Activated CD4-positive, alpha-beta memory T cell treated with anti-CD3 and anti-CD28 coated beads, Interleukin-2, amount 10 ng/mL, durations not matched to agents 7 days and 5 days (primary cell): ENCODE measurements at regions not wholly inside any gene's neighbourhood (a gene's known extent, or its start where the extent isn't known, plus 50 kb on each side); places are given as distances from the start of the nearest gene placed in this dataset.

Source experiments
- CTCF ChIA-PET: fragments of 350-600 bp; sonication (Branson Sonifier 250); formaldehyde crosslinking; loops from one replicate; lab custom pipeline; 2021; ENCODE audit warnings: antibody characterized with exemption, inconsistent platforms; lab: Charles Lee
- POLR2A ChIA-PET: fragments of 350-600 bp; sonication (Branson Sonifier 250); formaldehyde crosslinking; loops from one replicate; lab custom pipeline; 2021; ENCODE audit warnings: antibody characterized with exemption; lab: Charles Lee
- DNase-seq: peaks from one replicate; pipeline ENCODE4 v3.0.0-alpha.2; 2020
- H3K27ac Mint-ChIP-seq: one replicate; pipeline ENCODE4 v1.8.0; 2021; ENCODE audit warnings: mild to moderate bottlenecking, mixed read lengths
- H3K27me3 Mint-ChIP-seq: one replicate; pipeline ENCODE4 v1.8.0; 2021; ENCODE audit warnings: mixed read lengths
- H3K36me3 Mint-ChIP-seq: one replicate; pipeline ENCODE4 v1.8.0; 2021; ENCODE audit warnings: low read depth, mixed read lengths
- H3K4me1 Mint-ChIP-seq: one replicate; pipeline ENCODE4 v1.8.0; 2021; ENCODE audit warnings: mixed read lengths
- H3K4me3 Mint-ChIP-seq: one replicate; pipeline ENCODE4 v1.8.0; 2021; ENCODE audit warnings: mild to moderate bottlenecking, mixed read lengths
- H3K9me3 Mint-ChIP-seq: one replicate; pipeline ENCODE4 v1.8.0; 2021; ENCODE audit warnings: mixed read lengths

DNA sequence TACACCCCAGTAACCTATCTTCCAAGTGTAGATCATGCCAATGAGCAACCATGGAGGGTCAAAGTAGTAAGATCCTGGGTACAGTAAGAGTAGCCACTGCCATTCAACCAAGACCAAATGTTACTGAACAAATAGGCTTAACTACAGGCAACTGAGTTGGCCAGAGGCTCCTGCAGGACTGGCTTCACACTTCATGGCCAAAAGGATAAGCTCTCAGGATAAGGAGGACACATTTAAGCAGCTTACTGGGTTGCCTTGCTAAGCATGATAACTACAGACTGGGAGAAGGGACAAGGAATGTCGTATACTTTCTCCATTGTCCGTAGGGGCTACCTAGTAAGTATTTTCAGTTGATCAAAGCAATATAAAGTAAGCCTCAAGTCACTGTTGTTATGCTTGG is 174.7 kb downstream of the INO80D start:
- POLR2A ChIA-PET, result no interaction called here
- no peaks in the 10 kb centered on the region for H3K9me3 Mint-ChIP-seq
- H3K27ac Mint-ChIP-seq, result no peak overlapping the region
- H3K4me1 Mint-ChIP-seq, result no peaks in the 10 kb centered on the region
- H3K27me3 Mint-ChIP-seq, result peaks cover 20% of the 10 kb centered on the region
- H3K4me3 Mint-ChIP-seq, result no peak overlapping the region
- H3K36me3 Mint-ChIP-seq, result no peaks in the 10 kb centered on the region
- CTCF ChIA-PET, result no interaction called here
- DNase-seq, result no peak

DNA sequence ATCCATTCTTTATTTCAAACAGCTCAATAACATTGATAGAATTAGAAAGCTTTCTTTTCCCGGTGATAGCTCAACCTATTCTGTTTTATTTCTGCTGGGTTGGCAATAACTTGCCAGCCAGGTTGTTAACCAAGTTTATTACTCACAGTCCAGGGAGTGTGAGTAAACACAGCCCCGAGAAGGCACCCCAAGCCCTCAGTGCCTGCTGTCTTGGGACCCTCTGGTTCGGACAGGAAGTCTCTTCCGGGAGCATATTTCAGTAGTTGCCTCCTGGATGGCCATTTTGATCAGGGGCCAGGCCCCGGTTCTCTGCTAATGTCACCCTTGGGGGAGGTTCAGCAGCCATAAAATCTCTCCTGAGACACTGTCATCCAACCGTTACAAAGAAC is 176.8 kb downstream of the INO80D start:
- H3K4me3 Mint-ChIP-seq, result no peak overlapping the region
- DNase-seq, result no peak
- H3K4me1 Mint-ChIP-seq, result no peaks in the 10 kb centered on the region
- ChIA-PET CTCF (interaction anchor here (3.0 kb wide), 1 partner anchor 17 kb away, joined by 8 read pairs; no protein-coding TSS in a partner anchor), POLR2A (no interaction called here)
- no peaks in the 10 kb centered on the region for H3K9me3 Mint-ChIP-seq
- no peak overlapping the region for H3K27ac Mint-ChIP-seq
- no peaks in the 10 kb centered on the region for H3K36me3 Mint-ChIP-seq
- H3K27me3 Mint-ChIP-seq, result peaks cover 16% of the 10 kb centered on the region

DNA sequence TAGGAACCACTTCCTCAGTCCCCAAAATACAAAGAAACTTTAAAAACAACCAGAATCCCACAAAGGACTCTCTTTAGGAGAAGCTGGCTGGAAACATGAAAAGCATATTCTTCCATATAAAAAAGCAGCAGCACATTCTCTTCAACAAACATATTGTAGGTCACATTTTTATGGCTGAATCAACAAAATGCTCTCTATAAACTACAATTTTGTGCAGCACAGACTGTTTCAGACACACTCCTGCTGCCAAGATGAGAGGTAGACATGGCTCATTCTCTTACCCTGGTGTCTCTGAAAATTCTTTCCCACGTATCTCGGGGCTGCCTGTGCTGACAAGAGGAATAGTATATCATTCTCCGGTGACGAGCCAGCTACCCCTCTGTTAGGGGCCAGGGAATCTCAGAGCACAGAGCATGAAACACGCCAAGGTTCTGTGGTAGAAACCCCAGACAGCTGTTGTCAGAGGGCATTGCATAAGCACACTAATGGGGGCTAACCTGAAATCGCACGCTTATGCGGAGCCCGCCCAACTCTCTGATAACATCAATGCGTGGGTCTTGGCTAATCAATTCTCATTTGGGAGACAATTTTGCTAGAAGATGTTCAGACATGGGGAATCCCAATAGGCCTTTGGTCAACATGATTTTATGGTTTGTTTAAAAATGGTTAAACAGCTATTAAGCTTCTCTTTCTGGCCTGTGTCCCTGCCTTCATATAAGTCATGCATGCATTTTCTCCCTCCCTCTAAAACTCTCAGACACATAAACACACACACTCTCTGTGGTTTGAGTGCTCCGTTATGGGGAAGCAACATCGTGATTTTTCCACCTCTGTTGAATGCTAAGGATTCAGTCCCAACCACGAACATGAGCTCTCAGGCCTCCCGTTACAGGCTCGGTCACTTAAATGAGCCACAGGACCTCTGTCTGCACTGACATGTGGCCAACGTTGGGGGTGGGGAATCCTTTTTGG is 177.5 kb downstream of the INO80D start:
- DNase-seq, result no peak
- H3K27me3 Mint-ChIP-seq, result peaks cover 12% of the 10 kb centered on the region
- no peaks in the 10 kb centered on the region for H3K9me3 Mint-ChIP-seq
- POLR2A ChIA-PET, result no interaction called here
- H3K27ac Mint-ChIP-seq, result no peak overlapping the region
- CTCF ChIA-PET, result interaction anchor here (3.0 kb wide), 1 partner anchor 17 kb away, joined by 8 read pairs; no protein-coding TSS in a partner anchor
- no peaks in the 10 kb centered on the region for H3K4me1 Mint-ChIP-seq
- no peaks in the 10 kb centered on the region for H3K36me3 Mint-ChIP-seq
- H3K4me3 Mint-ChIP-seq, result no peak overlapping the region

DNA sequence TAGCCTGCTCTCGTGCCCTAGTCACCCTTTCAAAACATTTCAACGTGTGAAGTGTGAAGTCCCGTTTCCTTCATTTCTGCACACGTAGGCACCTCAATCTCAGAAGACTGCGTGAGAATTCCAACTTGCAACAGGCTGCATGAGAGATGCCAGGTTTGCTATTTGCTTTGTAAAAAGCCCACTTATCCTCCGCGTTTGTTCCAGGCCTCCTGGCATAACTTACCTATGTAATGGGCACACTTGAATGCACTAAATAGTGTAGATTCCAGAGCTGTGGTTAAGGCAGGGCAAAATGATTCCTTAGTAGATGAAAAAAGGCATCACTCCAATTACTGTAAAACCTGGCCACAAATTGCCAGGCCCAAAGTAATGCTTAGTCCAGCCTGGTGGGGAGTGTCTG is 179.6 kb downstream of the INO80D start:
- POLR2A ChIA-PET, result no interaction called here

DNA sequence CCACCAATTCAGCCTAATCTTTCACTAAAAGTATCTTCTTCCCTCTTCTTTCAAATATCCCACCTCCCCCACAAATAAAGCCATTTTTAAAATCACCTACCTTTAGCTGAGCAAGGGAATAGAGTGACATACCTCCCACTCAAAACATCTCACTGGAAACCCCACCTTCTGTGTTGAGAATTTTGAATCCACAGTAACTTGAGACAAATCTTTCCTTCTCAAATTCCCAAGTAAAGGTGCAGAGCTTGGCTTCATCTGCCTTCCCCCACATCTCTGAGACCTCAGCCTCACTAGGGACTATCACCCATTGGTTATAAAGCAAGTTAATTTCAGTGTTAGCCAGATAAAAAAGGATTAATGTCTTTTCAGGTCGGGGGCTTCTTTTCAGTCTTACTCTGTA is 180.4 kb downstream of the INO80D start:
- Mint-ChIP-seq H3K4me1 (no peaks in the 10 kb centered on the region), H3K4me3 (no peak overlapping the region), H3K27ac (no peak overlapping the region), H3K9me3 (no peaks in the 10 kb centered on the region), H3K27me3 (peaks cover 7% of the 10 kb centered on the region), H3K36me3 (no peaks in the 10 kb centered on the region)
- CTCF ChIA-PET, result no interaction called here
- no peak for DNase-seq
- POLR2A ChIA-PET, result interaction anchor here (1.1 kb wide), 1 partner anchor 24 kb away, joined by 3 read pairs; no protein-coding TSS in a partner anchor

More for the DNA sequence above, 179.6 kb downstream of the INO80D start:
- Mint-ChIP-seq H3K27me3 (peaks cover 8% of the 10 kb centered on the region), H3K4me3 (no peak overlapping the region), H3K9me3 (no peaks in the 10 kb centered on the region), H3K27ac (no peak overlapping the region), H3K4me1 (no peaks in the 10 kb centered on the region), H3K36me3 (no peaks in the 10 kb centered on the region)
- CTCF ChIA-PET, result no interaction called here
- DNase-seq, result no peak

DNA sequence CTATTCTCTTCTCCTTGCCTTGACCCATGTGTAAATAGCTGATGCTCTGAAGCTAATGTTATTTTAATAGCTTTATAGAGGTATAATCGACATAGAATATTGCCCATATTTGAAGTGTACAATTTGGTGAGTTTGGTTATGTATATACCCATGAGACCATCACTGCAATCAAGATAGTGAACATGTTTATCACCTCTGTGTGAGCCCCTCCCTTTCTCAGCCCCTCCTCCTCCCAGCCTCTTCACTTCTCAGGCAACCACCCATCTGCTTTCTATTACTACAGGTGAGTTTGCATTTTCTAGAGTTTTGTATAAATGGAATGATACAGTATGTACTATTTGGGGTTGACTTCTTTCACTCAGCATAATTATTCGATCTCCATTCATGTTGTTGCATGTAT is 181.1 kb downstream of the INO80D start:
- no peaks in the 10 kb centered on the region for H3K4me1 Mint-ChIP-seq
- no peak overlapping the region for H3K27ac Mint-ChIP-seq
- POLR2A ChIA-PET, result interaction anchor here (1.1 kb wide), 1 partner anchor 25 kb away, joined by 3 read pairs; no protein-coding TSS in a partner anchor
- H3K4me3 Mint-ChIP-seq, result no peak overlapping the region
- no peak for DNase-seq
- CTCF ChIA-PET, result no interaction called here
- H3K27me3 Mint-ChIP-seq, result peaks cover 7% of the 10 kb centered on the region
- H3K36me3 Mint-ChIP-seq, result no peaks in the 10 kb centered on the region
- H3K9me3 Mint-ChIP-seq, result no peaks in the 10 kb centered on the region

DNA sequence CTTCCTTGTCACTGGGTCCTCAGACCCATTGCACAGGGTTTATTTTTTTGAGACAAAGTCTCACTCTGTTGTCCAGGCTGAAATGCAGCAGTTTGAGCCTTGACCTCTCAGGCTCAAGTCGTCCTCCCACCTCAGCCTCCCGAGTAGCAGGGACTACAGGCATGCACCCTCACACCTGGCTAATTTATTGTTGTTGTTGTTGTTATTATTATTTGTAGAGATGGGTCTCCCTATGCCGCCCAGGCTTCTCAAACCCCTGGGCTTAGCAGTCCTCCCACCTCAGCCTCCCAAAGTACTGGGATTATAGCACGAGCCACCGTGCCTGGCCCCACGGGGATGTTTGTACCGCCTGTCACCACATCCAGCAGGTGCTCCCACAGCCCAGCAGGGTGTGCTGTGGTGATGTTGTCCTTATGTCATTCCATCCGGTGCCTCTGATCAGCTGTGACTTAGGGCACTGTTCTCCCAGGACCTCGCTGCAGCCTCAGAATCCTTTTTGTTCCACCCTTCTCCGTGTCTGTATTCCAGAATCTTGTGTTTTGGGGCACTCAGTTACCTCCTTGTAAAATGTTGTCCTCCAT is 182.3 kb downstream of the INO80D start:
- Mint-ChIP-seq H3K4me3 (no peak overlapping the region), H3K27ac (no peak overlapping the region), H3K36me3 (no peaks in the 10 kb centered on the region), H3K27me3 (peaks cover 8% of the 10 kb centered on the region), H3K9me3 (peaks cover 3% of the 10 kb centered on the region), H3K4me1 (no peaks in the 10 kb centered on the region)
- POLR2A ChIA-PET, result no interaction called here
- CTCF ChIA-PET, result no interaction called here
- DNase-seq, result no peak

DNA sequence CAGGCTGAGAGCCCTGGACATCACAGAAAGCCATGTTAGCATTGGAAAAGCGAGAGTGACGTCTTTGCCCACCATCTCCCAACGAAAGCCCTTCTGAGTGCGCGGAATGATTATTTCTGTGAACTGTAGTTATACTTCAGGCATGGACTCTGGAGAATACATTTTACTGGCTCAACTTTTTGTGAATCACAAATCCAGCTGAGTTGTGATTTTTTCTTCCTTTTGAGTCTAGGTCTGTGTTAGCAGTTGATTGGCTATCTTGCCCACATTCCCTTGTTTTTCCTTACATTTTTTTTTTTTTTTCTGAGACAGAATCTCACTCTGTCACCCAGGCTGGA is 183.1 kb downstream of the INO80D start:
- Mint-ChIP-seq H3K4me3 (no peak overlapping the region), H3K36me3 (no peaks in the 10 kb centered on the region), H3K27me3 (peaks cover 12% of the 10 kb centered on the region), H3K27ac (no peak overlapping the region), H3K4me1 (no peaks in the 10 kb centered on the region), H3K9me3 (peaks cover 3% of the 10 kb centered on the region)
- ChIA-PET POLR2A (no interaction called here), CTCF (no interaction called here)
- no peak for DNase-seq

DNA sequence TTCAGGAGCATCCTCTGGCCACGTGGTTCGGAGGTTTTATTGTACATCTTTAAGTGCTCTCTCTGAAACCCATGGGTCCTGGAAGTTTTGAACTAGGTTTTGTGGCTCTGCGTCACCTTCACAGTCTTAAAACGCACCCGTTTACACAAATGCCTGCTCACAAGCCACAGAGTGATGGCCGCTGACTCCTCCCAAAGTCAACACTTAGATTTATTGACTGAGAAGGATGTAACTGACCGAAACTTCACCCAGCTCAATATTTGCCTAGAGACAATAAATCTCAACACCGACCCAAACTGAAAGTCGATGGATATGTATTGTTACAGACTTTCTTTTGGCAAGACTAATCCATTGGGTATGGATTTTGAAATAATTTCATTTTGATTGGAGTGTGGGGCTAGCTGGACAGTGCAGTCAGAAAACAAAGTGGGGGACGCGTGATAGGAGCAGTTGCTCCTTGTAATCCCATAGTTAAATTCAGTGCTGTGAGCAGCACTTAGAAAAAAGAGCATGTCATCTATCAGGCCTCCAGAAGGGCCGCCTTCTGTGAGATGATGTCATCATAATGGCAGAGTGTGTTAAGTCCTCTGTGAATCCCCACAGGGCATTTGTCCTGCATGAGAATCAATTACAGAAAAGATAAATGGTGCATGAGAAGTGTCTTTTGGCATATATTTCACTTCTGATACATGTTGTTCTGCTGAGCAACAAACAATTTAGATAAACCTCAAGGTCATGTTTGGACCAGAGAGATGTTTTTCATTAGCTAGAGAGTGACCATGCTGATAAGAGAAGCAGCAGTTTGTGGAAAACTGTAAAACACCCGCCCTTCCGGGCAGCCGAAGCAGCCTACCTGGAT is 183.7 kb downstream of the INO80D start:
- no peaks in the 10 kb centered on the region for H3K4me1 Mint-ChIP-seq
- peaks cover 3% of the 10 kb centered on the region for H3K9me3 Mint-ChIP-seq
- no peak overlapping the region for H3K4me3 Mint-ChIP-seq
- H3K36me3 Mint-ChIP-seq, result no peaks in the 10 kb centered on the region
- ChIA-PET POLR2A (no interaction called here), CTCF (no interaction called here)
- DNase-seq, result no peak
- H3K27ac Mint-ChIP-seq, result no peak overlapping the region
- peaks cover 12% of the 10 kb centered on the region for H3K27me3 Mint-ChIP-seq

DNA sequence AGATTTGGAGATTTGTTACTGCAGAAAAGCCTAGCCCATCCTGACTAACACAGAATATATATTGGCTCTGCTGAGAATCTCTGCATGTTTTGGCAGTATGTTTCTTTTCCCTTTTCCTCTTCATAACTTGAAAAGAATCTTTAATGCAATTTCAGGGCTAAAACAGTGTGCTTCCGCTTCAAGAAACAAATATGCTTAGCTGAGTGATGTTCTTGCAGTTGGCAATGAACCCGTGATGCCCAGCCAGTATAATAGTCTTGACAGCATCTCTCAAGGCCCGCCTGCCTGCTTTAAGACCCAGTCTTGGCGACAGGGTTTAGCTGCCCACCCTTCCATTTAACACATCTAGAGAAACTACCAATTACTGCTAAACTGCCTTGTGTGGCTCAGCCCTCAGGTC is 184.5 kb downstream of the INO80D start:
- ChIA-PET CTCF (no interaction called here), POLR2A (no interaction called here)
- H3K4me1 Mint-ChIP-seq, result no peaks in the 10 kb centered on the region
- H3K4me3 Mint-ChIP-seq, result no peak overlapping the region
- no peak for DNase-seq
- peaks cover 3% of the 10 kb centered on the region for H3K9me3 Mint-ChIP-seq
- H3K27ac Mint-ChIP-seq, result no peak overlapping the region
- no peaks in the 10 kb centered on the region for H3K36me3 Mint-ChIP-seq
- peaks cover 12% of the 10 kb centered on the region for H3K27me3 Mint-ChIP-seq

DNA sequence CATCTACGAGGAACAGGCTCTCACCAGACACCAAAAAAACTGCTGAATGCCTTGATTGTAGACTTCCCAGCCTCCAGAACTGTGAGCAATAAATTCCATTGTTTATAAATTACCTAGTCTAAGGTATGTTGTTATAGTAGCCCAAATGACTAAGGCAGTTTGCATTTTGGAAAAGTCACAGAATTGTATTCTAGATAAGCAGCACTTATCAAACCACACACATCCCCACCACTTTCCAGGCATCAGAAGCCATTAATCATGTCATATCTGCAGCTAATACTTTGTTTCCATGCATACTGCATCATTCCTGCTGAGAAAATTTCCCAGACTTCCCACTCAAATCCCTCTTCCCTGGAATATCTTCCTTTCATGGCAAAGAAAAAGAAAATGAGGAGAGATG is 187.2 kb downstream of the INO80D start:
- no peaks in the 10 kb centered on the region for H3K4me1 Mint-ChIP-seq
- peaks cover 14% of the 10 kb centered on the region for H3K27me3 Mint-ChIP-seq
- no peak overlapping the region for H3K4me3 Mint-ChIP-seq
- POLR2A ChIA-PET, result no interaction called here
- peaks cover 3% of the 10 kb centered on the region for H3K9me3 Mint-ChIP-seq
- no peak overlapping the region for H3K27ac Mint-ChIP-seq
- H3K36me3 Mint-ChIP-seq, result no peaks in the 10 kb centered on the region
- CTCF ChIA-PET, result no interaction called here
- no peak for DNase-seq

DNA sequence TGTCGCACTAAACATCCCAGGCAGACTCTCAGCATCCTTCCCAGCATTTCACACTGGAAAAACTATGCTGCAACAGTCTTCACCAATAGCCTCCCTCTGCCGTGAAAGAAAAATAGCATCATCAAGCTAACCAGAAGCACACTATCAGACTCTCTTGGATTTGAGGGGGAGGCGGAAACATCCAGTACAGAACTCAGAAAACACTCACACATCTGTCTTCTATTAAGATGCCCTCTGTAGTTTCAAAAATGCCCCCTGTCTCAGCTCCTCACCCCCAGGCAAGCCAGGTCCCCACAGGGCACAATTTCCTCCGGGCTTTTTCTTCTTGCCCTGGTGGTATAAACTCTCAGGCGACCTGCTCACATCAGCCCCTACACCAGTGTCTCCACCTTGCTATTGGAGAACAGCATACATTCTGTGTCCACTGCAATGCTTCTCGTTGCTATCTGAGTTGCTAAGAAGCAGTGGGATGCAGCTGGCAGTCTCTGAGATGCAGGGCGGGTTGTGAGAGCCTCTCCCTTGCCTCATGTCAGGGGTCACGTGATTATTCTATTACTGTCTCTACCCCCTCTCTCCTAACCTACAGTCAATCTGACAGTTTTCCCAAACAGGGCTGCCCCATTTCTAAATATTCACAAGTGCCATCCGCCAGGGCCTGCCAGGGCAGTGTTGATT is 189.9 kb downstream of the INO80D start:
- Mint-ChIP-seq H3K27ac (no peak overlapping the region), H3K9me3 (peaks cover 3% of the 10 kb centered on the region), H3K4me1 (no peaks in the 10 kb centered on the region), H3K36me3 (no peaks in the 10 kb centered on the region), H3K4me3 (no peak overlapping the region), H3K27me3 (peaks cover 17% of the 10 kb centered on the region)
- CTCF ChIA-PET, result no interaction called here
- DNase-seq, result no peak
- POLR2A ChIA-PET, result no interaction called here
